Activated CD8-positive, alpha-beta memory T cell treated with anti-CD3 and anti-CD28 coated beads, Interleukin-2, amount 10 ng/mL, durations not matched to agents 7 days and 5 days (primary cell): ENCODE measurements at regions not wholly inside any gene's neighbourhood (a gene's known extent, or its start where the extent isn't known, plus 50 kb on each side); places are given as distances from the start of the nearest gene placed in this dataset.

Experiments used
- ATAC-seq: fragments of 150-1000 bp; cut with Tn5 transposase; one replicate; pipeline ENCODE4 v1.10.0; 2021; ENCODE audit warnings: moderate library complexity
- CTCF ChIA-PET: fragments of 350-600 bp; sonication (Branson Sonifier 250); formaldehyde crosslinking; loops from one replicate; lab custom pipeline; 2021; ENCODE audit warnings: antibody characterized with exemption; lab: Charles Lee
- DNase-seq: peaks from one replicate; pipeline ENCODE4 v3.0.0-alpha.2; 2020
- H3K27ac Mint-ChIP-seq: one replicate; pipeline ENCODE4 v1.8.0; 2021; ENCODE audit warnings: mild to moderate bottlenecking, mixed read lengths
- H3K27me3 Mint-ChIP-seq: one replicate; pipeline ENCODE4 v1.8.0; 2021; ENCODE audit warnings: mixed read lengths
- H3K36me3 Mint-ChIP-seq: one replicate; pipeline ENCODE4 v1.8.0; 2021; ENCODE audit warnings: mild to moderate bottlenecking, mixed read lengths
- H3K4me1 Mint-ChIP-seq: one replicate; pipeline ENCODE4 v1.8.0; 2021; ENCODE audit warnings: mixed read lengths
- H3K4me3 Mint-ChIP-seq: one replicate; pipeline ENCODE4 v1.8.0; 2021; ENCODE audit warnings: mild to moderate bottlenecking, moderate library complexity, mixed read lengths
- H3K9me3 Mint-ChIP-seq: one replicate; pipeline ENCODE4 v1.8.0; 2022; ENCODE audit warnings: low read depth, mixed read lengths

DNA sequence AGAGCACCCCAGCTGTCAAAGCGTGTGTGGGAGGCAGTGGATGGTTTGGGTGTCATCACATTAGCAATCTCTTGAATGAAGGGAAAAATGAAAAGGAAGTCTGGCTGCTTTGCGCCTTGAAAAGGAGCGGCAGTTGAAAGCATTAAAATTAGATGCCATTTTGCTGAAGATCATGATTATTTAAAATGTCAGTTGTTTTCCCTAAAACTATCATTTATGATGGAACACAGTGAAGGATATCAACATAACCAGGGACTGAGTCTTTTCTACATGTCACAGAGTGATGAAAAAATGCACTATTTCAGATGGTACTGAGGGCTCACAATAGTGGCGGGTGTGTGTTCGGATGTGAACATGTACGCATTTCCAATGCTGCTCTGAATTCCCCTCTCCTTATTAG, 450.2 kb upstream of the CPEB2 start:
- Mint-ChIP-seq H3K36me3 (no peaks in the 10 kb centered on the region), H3K4me3 (no peak overlapping the region), H3K9me3 (peaks cover 2% of the 10 kb centered on the region), H3K27me3 (no peaks in the 10 kb centered on the region), H3K27ac (no peak overlapping the region), H3K4me1 (no peaks in the 10 kb centered on the region)
- DNase-seq (no peak), ATAC-seq (no peak)
- CTCF ChIA-PET: no interaction called here

DNA sequence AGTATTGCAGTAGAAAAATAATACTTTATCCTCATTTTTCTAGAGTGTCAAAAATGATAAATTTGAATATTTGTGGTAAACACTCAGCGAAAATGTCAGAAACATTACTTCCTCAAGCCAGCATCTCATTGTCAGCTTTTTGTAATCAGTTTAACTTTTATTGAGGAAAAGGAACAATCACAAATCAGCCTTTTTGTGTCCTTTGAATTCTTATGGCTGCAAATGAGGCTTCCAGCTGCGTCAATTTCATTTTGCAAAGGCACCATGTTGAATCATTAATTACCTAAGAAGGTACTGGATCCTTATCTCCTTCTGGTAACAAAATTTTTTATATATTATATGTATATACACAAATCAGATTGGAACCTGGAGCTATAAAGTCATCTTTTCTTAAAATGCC, 442.6 kb upstream of the CPEB2 start:
- Mint-ChIP-seq H3K4me3 (no peak overlapping the region), H3K4me1 (no peaks in the 10 kb centered on the region), H3K27ac (no peak overlapping the region), H3K27me3 (no peaks in the 10 kb centered on the region), H3K9me3 (no peaks in the 10 kb centered on the region), H3K36me3 (no peaks in the 10 kb centered on the region)
- CTCF ChIA-PET: no interaction called here
- DNase-seq: no peak
- ATAC-seq: no peak

DNA sequence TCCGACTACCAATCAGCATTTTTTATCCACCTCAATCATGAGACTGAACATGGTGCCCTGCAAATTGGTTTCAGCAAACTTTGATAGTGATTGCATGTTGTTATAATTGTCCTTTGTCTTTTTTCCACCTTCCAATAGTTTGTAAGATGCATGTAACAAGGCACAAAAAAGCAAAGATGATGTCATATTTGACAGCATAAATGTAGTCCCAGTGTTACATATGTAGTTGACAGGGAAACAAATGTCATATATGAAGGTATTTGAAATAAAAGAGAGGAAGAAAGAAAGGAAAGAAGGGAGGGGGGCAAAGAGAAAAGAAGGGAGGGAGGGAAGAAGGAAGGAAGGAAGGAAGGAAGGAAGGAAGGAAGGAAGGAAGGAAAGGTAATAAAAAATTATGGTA, 441.7 kb upstream of the CPEB2 start:
- DNase-seq (no peak), ATAC-seq (no peak)
- no peaks in the 10 kb centered on the region for H3K4me1 Mint-ChIP-seq
- no peak overlapping the region for H3K4me3 Mint-ChIP-seq
- H3K9me3 Mint-ChIP-seq: no peaks in the 10 kb centered on the region
- H3K36me3 Mint-ChIP-seq: no peaks in the 10 kb centered on the region
- CTCF ChIA-PET: no interaction called here
- H3K27me3 Mint-ChIP-seq: no peaks in the 10 kb centered on the region
- H3K27ac Mint-ChIP-seq: no peak overlapping the region

DNA sequence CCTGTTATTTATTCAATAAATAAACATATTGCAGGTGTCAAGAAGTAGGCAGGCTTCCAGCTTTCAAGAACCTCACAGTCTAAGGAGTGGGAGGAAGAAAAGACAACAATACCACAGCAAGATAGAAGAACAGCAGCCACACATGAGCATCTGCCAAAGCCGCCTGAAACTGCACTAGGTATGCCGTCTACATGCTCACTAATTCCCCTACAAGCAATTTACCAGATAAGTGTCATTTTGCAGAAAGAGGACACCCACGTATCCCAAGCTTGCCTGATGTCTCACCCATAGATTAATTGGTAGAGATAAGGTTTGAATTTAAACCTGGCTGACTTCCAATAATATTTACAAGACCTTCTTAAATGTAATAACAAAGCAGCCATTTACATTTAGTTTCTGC, 439.4 kb upstream of the CPEB2 start:
- CTCF ChIA-PET: no interaction called here
- no peaks in the 10 kb centered on the region for H3K4me1 Mint-ChIP-seq

DNA sequence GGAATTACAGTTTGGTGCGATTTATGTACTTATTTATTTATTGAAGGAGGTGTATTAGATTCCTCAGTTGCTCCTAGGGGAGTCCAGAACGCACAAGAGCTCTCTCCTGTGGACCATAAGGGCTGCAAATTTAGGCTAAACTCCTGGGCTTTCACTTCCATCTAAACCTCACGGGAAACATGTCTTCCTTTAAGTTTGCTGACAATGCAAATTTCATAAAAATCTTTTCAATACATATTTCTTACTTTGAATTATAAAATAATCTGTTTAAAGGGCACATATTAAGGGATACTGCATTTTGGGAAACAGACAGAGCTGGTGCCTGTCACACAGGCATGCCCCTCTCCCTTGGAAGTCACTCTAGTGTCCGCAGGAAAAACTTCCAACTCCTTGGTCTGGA, 438.0 kb upstream of the CPEB2 start:
- H3K4me3 Mint-ChIP-seq: no peak overlapping the region
- H3K36me3 Mint-ChIP-seq: no peaks in the 10 kb centered on the region
- CTCF ChIA-PET: no interaction called here

More for the DNA sequence above, 439.4 kb upstream of the CPEB2 start:
- ATAC-seq (no peak), DNase-seq (no peak)
- no peaks in the 10 kb centered on the region for H3K27me3 Mint-ChIP-seq
- no peak overlapping the region for H3K4me3 Mint-ChIP-seq
- no peak overlapping the region for H3K27ac Mint-ChIP-seq
- H3K36me3 Mint-ChIP-seq: no peaks in the 10 kb centered on the region
- H3K9me3 Mint-ChIP-seq: peaks cover 2% of the 10 kb centered on the region

DNA sequence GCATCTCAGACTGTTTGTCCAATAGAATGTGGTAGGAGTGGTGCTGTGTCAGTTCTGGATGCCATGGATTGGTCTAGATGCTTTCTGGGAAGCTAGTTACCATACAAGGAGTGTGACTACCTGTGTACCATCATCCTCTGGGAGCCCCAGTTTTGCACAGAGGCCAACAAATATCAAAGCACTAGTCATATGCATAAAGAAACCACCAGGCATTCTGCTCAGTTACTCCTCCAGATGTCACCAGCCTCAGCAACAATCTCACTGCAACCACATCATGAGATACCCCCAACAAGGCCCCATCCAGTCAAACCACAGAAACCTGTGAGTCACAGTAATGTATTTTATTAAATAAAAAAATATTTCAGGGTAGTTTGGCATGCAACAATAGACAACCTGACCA, 435.8 kb upstream of the CPEB2 start:
- CTCF ChIA-PET: no interaction called here
- ATAC-seq: no peak

More for the DNA sequence above, 438.0 kb upstream of the CPEB2 start:
- no peak for DNase-seq
- H3K27me3 Mint-ChIP-seq: no peaks in the 10 kb centered on the region
- H3K9me3 Mint-ChIP-seq: peaks cover 2% of the 10 kb centered on the region
- H3K27ac Mint-ChIP-seq: no peak overlapping the region
- no peaks in the 10 kb centered on the region for H3K4me1 Mint-ChIP-seq
- no peak for ATAC-seq

DNA sequence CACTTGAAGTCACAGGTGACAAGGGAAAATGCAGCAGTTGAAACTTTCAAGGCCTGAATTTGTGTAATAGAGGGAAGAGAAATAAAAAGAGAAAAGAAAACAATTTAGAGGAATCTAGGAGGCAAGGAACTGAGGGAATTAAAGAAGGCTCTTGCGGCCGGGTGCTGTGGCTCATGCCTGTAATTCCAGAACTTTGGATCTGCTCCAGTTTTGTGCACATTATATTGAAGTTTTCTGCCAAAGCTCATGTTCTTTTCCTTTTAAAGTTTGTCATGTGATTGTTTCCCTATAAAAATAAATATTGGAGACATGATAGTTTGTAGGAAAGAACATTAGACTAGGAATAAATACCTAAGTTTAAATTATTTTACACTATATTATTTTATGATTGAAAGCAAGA, 433.9 kb upstream of the CPEB2 start:
- no peaks in the 10 kb centered on the region for H3K4me1 Mint-ChIP-seq
- no peaks in the 10 kb centered on the region for H3K36me3 Mint-ChIP-seq
- CTCF ChIA-PET: no interaction called here
- no peak overlapping the region for H3K27ac Mint-ChIP-seq
- peaks cover 2% of the 10 kb centered on the region for H3K9me3 Mint-ChIP-seq
- ATAC-seq (no peak), DNase-seq (no peak)
- H3K4me3 Mint-ChIP-seq: no peak overlapping the region
- H3K27me3 Mint-ChIP-seq: no peaks in the 10 kb centered on the region

More for the DNA sequence above, 435.8 kb upstream of the CPEB2 start:
- no peaks in the 10 kb centered on the region for H3K36me3 Mint-ChIP-seq
- DNase-seq: no peak
- no peaks in the 10 kb centered on the region for H3K27me3 Mint-ChIP-seq
- H3K4me3 Mint-ChIP-seq: no peak overlapping the region
- H3K27ac Mint-ChIP-seq: no peak overlapping the region
- peaks cover 2% of the 10 kb centered on the region for H3K9me3 Mint-ChIP-seq
- no peaks in the 10 kb centered on the region for H3K4me1 Mint-ChIP-seq

DNA sequence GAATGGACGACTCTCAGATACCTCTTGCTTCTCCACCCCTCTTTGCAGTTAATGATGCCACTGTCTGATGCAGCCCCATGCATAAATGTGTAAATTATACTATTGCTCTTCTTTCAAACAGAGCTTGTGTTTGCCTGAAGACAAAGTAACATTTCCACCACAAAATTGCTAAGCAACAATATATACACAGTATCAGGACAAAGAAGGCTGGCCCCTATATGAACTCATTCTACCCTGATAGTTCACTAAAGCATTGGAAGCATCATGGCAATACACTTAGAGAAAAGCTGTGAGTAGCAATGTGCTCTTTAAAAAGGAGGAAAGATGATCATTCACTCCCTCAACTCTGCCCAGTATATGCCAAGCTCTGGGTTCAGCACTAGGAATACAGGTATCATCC, 427.0 kb upstream of the CPEB2 start:
- CTCF ChIA-PET: no interaction called here
- no peak for ATAC-seq
- no peak overlapping the region for H3K4me3 Mint-ChIP-seq
- H3K36me3 Mint-ChIP-seq: no peaks in the 10 kb centered on the region
- H3K27ac Mint-ChIP-seq: no peak overlapping the region
- no peaks in the 10 kb centered on the region for H3K9me3 Mint-ChIP-seq
- no peak for DNase-seq
- no peaks in the 10 kb centered on the region for H3K4me1 Mint-ChIP-seq
- H3K27me3 Mint-ChIP-seq: no peaks in the 10 kb centered on the region

DNA sequence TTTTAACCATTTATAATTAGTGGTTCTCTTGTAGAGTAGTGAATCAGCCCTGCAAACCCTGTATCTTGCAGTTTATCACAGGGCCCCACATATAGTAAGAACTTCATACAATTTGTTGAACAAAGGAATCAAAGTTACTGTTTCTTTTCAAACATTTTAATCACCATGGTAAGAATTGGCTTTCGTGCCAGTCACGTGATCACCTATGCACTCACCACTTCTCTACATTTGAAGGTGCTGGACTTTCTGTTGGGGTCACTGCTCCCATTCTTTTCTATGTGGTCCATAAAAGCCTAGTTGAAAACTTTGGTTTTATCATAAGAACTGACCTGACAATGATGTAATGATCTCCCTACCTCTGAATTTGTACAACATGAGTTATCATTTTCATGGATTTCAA, 426.4 kb upstream of the CPEB2 start:
- Mint-ChIP-seq H3K27me3 (no peaks in the 10 kb centered on the region), H3K27ac (no peak overlapping the region), H3K9me3 (no peaks in the 10 kb centered on the region), H3K36me3 (no peaks in the 10 kb centered on the region), H3K4me3 (no peak overlapping the region), H3K4me1 (no peaks in the 10 kb centered on the region)
- ATAC-seq (no peak), DNase-seq (no peak)
- CTCF ChIA-PET: no interaction called here

DNA sequence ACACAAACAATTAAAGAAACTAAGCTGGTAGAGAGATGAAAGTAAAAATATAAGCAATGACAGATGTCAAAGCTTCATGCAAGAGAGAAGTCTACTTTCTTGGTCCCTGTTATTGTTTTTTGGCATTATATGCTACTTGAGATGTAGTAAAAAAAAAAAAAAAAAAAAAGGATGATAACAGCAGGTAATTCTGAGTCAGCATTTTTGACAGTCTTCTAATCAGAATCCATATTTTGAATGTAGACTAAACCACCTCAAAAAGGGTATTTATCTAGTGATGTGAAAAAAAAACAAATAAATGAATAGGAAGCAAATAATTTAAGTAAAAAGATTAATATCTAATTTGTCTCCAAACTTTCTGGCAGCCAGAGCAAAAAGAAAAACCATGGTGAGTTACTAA, 422.2 kb upstream of the CPEB2 start:
- Mint-ChIP-seq H3K27ac (no peak overlapping the region), H3K36me3 (no peaks in the 10 kb centered on the region), H3K4me1 (no peaks in the 10 kb centered on the region), H3K9me3 (peaks cover 2% of the 10 kb centered on the region), H3K27me3 (no peaks in the 10 kb centered on the region), H3K4me3 (no peak overlapping the region)
- DNase-seq (no peak), ATAC-seq (no peak)
- CTCF ChIA-PET: no interaction called here

DNA sequence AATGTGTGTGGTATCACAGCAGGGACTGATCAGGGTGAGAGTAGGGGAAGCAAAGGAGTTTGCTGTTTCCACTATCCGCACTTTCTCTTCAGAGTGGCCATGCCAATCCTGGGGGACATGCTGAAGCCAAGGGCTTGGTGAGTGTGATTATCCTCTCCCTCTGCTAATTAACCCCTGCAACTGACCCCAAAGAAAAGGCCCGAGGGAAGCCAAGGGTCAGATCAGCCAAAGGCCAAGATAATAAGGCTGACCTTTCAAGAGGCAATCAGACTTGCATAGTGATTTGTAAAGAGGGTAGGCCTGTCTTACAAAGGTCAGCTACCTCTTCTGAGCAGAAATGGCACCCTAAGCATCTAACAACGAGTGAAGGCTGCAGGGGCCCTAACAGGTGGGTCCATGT, 420.5 kb upstream of the CPEB2 start:
- DNase-seq (no peak), ATAC-seq (no peak)
- CTCF ChIA-PET: no interaction called here
- H3K9me3 Mint-ChIP-seq: peaks cover 7% of the 10 kb centered on the region
- no peaks in the 10 kb centered on the region for H3K4me1 Mint-ChIP-seq
- H3K27me3 Mint-ChIP-seq: no peaks in the 10 kb centered on the region
- H3K27ac Mint-ChIP-seq: no peak overlapping the region
- no peak overlapping the region for H3K4me3 Mint-ChIP-seq
- no peaks in the 10 kb centered on the region for H3K36me3 Mint-ChIP-seq

DNA sequence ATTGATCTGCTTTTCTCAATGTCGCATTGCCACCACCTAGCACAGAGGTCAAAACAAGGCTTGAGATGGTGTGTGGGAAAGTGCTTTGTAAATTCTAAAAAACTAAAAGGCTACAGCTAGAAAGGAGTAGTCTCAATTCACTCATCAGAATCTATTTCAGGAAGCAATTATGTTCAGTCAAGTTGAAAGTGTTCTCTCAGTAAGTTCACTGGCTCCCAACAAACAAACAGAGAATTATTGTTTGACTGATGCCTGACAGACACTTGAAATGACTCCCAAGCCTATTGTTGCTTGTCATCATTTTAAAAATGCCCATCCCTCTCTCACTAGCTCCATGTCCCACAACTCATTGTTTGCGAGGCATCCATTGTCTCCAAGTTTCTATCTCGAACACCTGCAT, 419.6 kb upstream of the CPEB2 start:
- Mint-ChIP-seq H3K36me3 (no peaks in the 10 kb centered on the region), H3K27me3 (no peaks in the 10 kb centered on the region), H3K27ac (no peak overlapping the region), H3K9me3 (peaks cover 8% of the 10 kb centered on the region), H3K4me3 (no peak overlapping the region), H3K4me1 (no peaks in the 10 kb centered on the region)
- CTCF ChIA-PET: no interaction called here
- no peak for ATAC-seq
- DNase-seq: no peak

DNA sequence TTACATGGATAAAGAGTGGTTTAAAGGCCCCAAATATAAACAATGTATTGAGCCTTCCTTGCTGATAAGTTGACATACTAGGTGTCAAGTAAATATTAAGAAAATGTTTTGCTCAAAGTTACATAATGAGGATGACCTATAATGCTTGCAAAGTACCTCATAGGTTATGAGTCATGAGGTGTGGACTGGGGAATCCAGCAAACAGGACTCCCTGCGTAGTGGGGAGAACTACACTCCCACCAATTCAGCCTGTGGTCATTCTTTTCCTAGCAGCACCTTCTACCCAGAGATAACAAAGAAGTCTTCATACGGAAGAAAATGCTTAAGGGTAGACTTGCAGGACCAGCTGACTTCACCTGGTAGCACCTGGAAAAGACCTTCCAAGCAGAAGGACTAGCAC, 418.9 kb upstream of the CPEB2 start:
- H3K4me3 Mint-ChIP-seq: no peak overlapping the region
- CTCF ChIA-PET: no interaction called here
- H3K36me3 Mint-ChIP-seq: no peaks in the 10 kb centered on the region
- H3K27me3 Mint-ChIP-seq: no peaks in the 10 kb centered on the region
- DNase-seq: no peak
- no peaks in the 10 kb centered on the region for H3K4me1 Mint-ChIP-seq
- no peak overlapping the region for H3K27ac Mint-ChIP-seq
- ATAC-seq: no peak
- peaks cover 8% of the 10 kb centered on the region for H3K9me3 Mint-ChIP-seq

DNA sequence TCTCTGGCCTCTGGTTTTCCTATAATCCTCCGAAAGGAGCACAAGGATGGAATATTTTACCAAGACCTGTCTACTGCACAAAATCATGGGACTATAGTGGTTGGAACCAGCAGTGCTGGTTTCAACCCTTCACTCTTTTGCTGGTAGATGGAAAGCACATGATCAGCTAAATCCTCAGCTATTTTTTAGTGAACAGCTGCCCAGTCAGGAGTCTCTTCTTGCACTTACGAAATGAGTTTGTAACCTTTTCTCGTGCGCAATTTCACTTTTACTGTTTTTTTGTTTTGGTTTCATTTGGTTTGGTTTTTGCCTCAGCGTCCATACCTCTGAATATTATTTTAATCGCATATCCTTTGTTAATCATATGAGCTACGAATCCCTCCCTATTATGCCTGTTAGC, 418.5 kb upstream of the CPEB2 start:
- H3K36me3 Mint-ChIP-seq: no peaks in the 10 kb centered on the region
- ATAC-seq: no peak
- CTCF ChIA-PET: no interaction called here
- H3K9me3 Mint-ChIP-seq: peaks cover 8% of the 10 kb centered on the region
- H3K4me3 Mint-ChIP-seq: no peak overlapping the region
- H3K4me1 Mint-ChIP-seq: no peaks in the 10 kb centered on the region
- H3K27me3 Mint-ChIP-seq: no peaks in the 10 kb centered on the region
- no peak overlapping the region for H3K27ac Mint-ChIP-seq
- DNase-seq: no peak

DNA sequence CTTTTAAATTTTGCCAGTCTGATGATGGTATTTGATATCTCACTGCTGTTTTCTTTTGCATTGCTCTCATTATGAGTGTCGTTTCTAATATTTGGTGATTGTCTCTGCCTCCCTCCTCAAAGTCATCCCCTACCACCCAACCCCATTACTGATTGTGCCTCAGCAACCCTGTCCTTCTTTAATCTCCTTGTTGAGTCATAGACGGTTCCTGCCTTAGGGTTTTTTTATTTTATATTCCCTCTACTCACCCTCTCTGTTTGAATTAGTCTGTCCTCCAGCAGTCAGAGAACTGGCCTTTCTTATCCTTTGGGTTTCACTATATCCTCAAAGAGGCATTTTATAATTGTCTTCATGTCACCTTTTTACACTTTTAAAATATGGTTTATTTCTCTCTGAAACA, 409.3 kb upstream of the CPEB2 start:
- DNase-seq: no peak
- Mint-ChIP-seq H3K27me3 (no peaks in the 10 kb centered on the region), H3K36me3 (no peaks in the 10 kb centered on the region), H3K4me3 (no peak overlapping the region), H3K27ac (no peak overlapping the region), H3K4me1 (no peaks in the 10 kb centered on the region), H3K9me3 (peaks cover 2% of the 10 kb centered on the region)
- ATAC-seq: no peak
- CTCF ChIA-PET: no interaction called here
